HG03135 (cell line): ENCODE measurements at regions not wholly inside any gene's neighbourhood (a gene's known extent, or its start where the extent isn't known, plus 50 kb on each side); places are given as distances from the start of the nearest gene placed in this dataset.
"Not testable (repeated sequence)": the region's sequence is repeated elsewhere in the genome, so short reads cannot be mapped to it uniquely, and the experiment has no call there.

ENCODE experiments used
- ATAC-seq: cut with Tn5 transposase; IDR thresholded peaks from one replicate; pipeline ENCODE4 v1.9.1; 2021; ENCODE audit warnings: mild to moderate bottlenecking, moderate library complexity; ENCODE audit not compliant: unreplicated experiment

- ATAC-seq, result not testable (repeated sequence)
These were observed 257.7 kb upstream of the MEIS1 start for GRCh38 chr2:66177128-66177796.

- ATAC-seq, result no peak
These were observed 260.4 kb upstream of the MEIS1 start for GRCh38 chr2:66174491-66174890.

GRCh38 chr2:66173645-66174044, 261.3 kb upstream of the MEIS1 start:
- no peak for ATAC-seq

DNA sequence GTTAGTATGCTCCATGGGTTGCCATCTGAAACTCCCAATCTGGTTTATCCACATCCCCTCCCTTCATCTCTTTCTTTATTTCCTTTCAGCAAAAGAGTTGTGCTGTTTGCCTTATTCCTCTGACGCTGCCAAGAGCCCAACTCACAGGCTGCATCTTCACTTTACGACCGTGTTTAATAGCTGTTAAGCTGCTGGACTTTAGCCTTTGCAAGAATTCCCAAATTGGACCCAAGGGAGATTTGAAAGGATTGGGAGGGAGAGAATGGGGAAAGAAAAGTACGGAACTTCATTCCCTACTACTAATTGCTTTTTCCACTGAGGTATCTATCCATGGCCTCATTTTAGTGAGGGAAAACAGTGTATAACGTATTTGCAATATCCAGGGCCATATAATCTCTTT, 263.4 kb upstream of the MEIS1 start:
- ATAC-seq, result no peak

GRCh38 chr2:66170744-66171330, 264.1 kb upstream of the MEIS1 start:
- no peak for ATAC-seq

- no peak for ATAC-seq
These were observed 265.8 kb upstream of the MEIS1 start for GRCh38 chr2:66169076-66169475.

DNA sequence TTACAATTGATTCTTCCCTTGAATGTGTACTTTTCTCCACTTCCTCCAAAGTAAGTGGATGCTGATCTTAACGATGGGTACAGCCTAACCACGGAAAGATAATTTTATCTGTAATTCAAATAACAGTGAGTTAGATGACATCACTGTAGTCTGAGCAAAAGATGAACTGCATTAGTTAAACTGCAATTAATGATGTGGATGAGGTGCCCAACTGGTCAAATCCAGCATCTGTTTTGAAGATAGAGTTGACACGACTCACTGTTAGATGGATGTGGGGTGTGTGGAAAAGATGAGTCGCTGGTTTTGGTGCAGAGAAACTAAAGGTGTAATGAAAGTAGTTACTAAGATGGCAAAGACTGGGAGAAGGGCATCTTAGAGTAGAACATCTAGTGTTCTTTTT, 270.5 kb upstream of the MEIS1 start:
- no peak for ATAC-seq

GRCh38 chr2:66156171-66156570, 278.8 kb upstream of the MEIS1 start:
- no peak for ATAC-seq

- ATAC-seq, result no peak
These were observed 281.0 kb upstream of the MEIS1 start for GRCh38 chr2:66153941-66154340.

GRCh38 chr2:66145490-66145889, 289.4 kb upstream of the MEIS1 start:
- no peak for ATAC-seq

DNA sequence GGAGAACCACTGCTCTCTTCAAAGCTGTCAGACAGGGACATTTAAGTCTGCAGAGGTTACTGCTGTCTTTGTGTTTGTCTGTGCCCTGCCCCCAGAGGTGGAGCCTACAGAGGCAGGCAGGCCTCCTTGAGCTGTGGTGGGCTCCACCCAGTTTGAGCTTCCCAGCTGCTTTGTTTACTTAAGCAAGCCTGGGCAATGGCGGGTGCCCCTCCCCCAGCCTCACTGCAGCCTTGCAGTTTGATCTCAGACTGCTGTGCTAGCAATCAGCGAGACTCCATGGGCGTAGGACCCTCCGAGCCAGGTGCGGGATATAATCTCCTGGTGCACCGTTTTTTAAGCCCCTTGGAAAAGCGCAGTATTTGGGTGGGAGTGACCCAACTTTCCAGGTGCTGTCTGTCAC, 290.6 kb upstream of the MEIS1 start:
- not testable (repeated sequence) for ATAC-seq

DNA sequence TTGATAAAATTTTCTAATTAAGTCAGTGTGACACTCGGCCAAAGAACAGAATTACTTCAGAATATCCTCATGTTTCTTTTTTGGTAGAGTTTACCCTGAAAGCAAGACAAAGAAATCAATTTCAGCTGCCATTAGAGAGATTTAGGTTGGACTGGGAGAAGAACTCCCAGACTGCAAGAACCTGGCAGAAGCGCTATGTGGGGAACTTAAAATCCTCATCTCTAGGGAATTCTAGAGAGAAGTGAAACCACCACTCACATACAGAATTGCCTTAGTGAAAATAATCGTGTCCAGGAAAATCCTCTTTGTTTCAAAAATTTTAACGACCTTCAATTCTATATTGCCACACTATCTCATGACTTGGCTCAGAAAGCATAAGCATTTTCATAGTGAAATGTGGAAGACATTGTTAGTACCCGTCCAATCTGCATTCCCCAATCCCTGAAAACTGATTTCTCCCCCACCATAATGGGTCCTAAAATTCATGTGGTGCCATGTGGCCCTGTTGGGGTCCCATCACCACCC, 297.3 kb upstream of the MEIS1 start:
- ATAC-seq, result no peak

DNA sequence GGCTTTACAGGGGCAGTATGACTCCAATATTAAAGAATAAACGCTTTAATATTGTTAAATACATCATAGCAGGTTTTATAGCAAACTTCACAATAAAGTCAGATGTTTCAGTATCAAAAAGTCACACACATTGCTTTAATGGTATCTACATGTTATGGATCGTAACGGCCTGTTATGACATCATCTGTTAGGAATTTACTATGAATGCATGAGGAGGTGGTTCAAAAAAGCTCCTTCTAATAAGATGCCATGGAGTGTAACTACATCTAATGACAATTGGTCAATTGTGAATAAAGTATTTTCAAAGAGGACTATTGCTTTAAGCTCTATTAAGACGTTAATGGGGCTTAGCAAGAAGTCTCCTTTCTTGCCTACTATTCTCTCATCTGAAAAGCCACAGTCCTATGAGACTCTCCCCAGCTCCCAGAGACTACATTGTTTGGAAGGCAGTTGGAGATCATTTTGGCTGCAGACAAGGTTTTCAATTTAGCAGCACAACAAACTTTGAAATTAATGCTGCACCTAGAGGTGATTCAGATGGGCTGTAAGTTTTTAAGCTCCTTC, 300.7 kb upstream of the MEIS1 start:
- ATAC-seq, result no peak

DNA sequence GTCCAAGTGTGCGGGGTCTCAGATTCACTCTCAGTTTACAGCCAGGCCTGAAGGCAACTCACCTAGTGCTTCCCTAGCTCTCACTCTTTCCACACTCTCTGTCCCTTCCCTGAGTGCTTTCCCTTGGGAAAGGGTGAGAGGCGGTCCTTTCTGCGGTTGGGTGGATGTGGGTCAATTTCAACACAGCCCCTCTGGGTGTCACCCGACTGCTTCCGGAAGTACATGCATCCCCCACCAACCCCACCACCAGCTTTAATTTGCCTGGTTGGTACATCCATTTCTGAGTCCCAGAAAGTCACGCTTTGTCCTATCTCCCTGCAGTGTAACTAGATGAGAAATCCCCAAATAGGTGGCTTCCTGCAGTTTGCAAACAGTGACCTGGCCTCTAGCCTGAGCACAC, 307.3 kb upstream of the MEIS1 start:
- no peak for ATAC-seq

DNA sequence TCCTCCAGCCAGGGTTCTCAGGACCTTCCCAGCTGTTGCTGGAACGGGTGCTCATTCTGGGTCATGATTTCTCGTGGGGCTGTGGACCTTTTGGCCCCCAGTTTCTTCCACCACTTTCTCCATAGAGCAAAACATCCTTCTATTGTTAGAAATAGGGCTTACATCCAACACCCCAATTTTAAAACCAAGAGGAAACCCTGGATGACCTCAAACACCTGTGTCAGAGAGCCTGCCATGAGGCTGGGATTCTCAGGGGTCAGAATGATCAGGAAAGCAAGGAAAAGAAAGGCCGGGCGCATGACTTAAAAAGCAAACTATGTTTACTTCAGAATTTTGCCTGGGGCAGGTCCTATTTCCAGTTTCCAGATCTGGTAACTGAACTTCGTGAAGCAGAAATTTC, 307.9 kb upstream of the MEIS1 start:
- no peak for ATAC-seq

DNA sequence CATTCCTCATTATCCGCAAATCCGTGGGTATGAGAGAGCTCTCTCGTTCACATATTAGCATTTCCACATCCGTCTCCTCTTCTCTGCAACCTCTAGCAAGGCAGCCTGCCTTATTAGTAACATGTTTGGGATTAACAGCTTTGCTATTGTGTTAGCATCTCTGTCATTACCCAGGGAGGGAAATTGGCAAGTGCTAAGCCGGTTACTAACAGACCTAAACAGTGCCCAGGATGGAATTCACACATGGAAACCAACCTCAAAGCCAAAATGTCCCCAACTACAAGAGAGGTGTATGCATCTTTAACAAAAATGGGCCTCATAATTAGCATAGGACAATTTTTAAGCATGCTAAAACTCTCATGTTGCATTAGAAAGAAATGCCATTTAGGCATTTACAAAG, 309.0 kb upstream of the MEIS1 start:
- no peak for ATAC-seq

- ATAC-seq, result no peak
These were observed 312.4 kb upstream of the MEIS1 start for GRCh38 chr2:66122516-66122915.

- ATAC-seq, result no peak
These were observed 313.0 kb upstream of the MEIS1 start for GRCh38 chr2:66121946-66122345.

DNA sequence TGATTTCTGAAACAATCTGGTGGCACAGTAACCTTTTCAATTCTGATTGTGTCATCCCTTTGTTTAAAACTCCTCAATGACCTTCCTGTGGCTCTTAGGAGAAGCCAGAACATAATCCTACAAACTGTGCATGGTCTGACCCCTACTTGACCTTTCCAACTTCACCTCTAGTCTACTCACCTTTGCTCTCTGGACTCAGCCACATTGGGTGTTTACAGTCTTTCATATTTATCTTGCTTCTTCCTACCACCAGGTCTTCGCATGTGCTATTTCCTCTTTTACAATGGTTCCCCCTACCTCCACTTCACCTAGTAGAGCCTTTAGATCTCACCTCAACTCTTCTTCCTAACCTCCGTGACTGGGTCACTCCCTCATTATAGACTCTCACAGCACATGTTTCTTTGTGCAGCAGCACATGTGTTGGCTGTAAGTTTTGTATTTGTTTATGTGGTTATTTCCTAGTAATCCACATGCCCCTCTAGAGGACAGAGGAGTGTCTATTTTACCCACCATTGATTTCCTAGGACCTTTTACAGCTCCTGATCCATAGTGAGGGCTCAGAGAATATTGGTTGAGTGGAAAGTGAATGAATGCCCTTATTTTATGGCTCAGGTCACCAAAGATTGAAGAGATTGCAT, 320.8 kb upstream of the MEIS1 start:
- no peak for ATAC-seq

DNA sequence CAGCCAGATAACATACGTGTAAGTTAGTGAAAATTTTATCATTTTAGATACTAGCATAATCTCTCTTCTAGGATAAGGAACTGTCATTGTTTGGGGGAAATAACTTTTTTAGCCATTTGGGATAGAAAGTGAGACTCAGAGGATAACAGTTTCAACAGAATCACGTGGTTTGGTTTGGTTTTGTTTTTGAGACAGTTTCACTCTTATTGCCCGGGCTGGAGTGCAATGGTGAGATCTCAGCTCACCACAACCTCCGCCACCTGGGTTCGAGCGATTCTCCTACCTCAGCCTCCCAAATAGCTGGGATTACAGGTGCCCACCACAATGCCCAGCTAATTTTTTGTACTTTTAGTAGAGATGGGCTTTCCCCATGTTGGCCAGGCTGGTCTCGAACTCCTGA, 323.2 kb upstream of the MEIS1 start:
- ATAC-seq, result no peak

GRCh38 chr2:66110608-66111007, 324.3 kb upstream of the MEIS1 start:
- ATAC-seq, result no peak

GRCh38 chr2:66110086-66110485, 324.8 kb upstream of the MEIS1 start:
- no peak for ATAC-seq
